ENCODE measurements at regions not wholly inside any gene's neighbourhood (a gene's known extent, or its start where the extent isn't known, plus 50 kb on each side); places are given as distances from the start of the nearest gene placed in this dataset.

- TF ChIP-seq, protein P1, sequence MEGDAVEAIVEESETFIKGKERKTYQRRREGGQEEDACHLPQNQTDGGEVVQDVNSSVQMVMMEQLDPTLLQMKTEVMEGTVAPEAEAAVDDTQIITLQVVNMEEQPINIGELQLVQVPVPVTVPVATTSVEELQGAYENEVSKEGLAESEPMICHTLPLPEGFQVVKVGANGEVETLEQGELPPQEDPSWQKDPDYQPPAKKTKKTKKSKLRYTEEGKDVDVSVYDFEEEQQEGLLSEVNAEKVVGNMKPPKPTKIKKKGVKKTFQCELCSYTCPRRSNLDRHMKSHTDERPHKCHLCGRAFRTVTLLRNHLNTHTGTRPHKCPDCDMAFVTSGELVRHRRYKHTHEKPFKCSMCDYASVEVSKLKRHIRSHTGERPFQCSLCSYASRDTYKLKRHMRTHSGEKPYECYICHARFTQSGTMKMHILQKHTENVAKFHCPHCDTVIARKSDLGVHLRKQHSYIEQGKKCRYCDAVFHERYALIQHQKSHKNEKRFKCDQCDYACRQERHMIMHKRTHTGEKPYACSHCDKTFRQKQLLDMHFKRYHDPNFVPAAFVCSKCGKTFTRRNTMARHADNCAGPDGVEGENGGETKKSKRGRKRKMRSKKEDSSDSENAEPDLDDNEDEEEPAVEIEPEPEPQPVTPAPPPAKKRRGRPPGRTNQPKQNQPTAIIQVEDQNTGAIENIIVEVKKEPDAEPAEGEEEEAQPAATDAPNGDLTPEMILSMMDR (IDR thresholded peaks at IDR 0.05; ENCODE audit: borderline replicate concordance, extremely low read depth, low read length, poor library complexity, severe bottlenecking) = no peak
- TF ChIP-seq EZH2 (IDR thresholded peaks at IDR 0.05; ENCODE audit: borderline replicate concordance, low read depth, low read length, severe bottlenecking) = no peak
These were observed 66.5 kb upstream of the FNDC3B start for GRCh38 chr3:171972871-171973348.

Measured in DND-41 (cell line).